ENCODE measurements at regions not wholly inside any gene's neighbourhood (a gene's known extent, or its start where the extent isn't known, plus 50 kb on each side); places are given as distances from the start of the nearest gene placed in this dataset.
A peak's percentile ranks its signal among the peaks of the same experiment; 100 is the strongest.

- peak; percentile 18 for TF ChIP-seq ZFP36 (IDR thresholded peaks at IDR 0.05; ENCODE audit: low read depth, low read length, partially characterized antibody)
- no peak for TF ChIP-seq STAT5B (CRISPR knock-in tag; IDR thresholded peaks at IDR 0.05)
- no peak for TF ChIP-seq MTA2 (IDR thresholded peaks at IDR 0.05; ENCODE audit: low read depth)
- TF ChIP-seq IRF9 (tag; IDR thresholded peaks at IDR 0.05): no peak
- TF ChIP-seq CBFA2T3 (IDR thresholded peaks at IDR 0.05): no peak
- TF ChIP-seq ZNF551 (CRISPR knock-in tag; IDR thresholded peaks at IDR 0.05): no peak
- no peak for TF ChIP-seq ZKSCAN1 (IDR thresholded peaks at IDR 0.05; ENCODE audit: low read depth, low read length)
- TF ChIP-seq RBM25 (IDR thresholded peaks at IDR 0.05; ENCODE audit: low read depth, low read length, severe bottlenecking): peak; percentile 61
- ATAC-seq (no peak), DNase-seq (ENCODE audit: extremely low read depth in 1 of 4, low spot score in 3 of 4) (no peak), FAIRE-seq (no peak)
- no peaks in the 10 kb centered on the region for H3K36me3 ChIP-seq (ENCODE audit: control insufficient read depth, insufficient read depth, low read length)
- intact Hi-C loops (cut with micrococcal nuclease): no loop called here
- no TSS peak for BruUV-seq (replicated peaks)
- no peaks in the 10 kb centered on the region for H3K27me3 ChIP-seq (ENCODE audit: control insufficient read depth in 2 of 2, insufficient read depth in 2 of 2, low read length in 2 of 2)
- no peak overlapping the region for H3K4me3 ChIP-seq
- no peak overlapping the region for H3K4me2 ChIP-seq (ENCODE audit: insufficient read depth, low read length)
- ChIA-PET POLR2A (interaction anchor here (0.6 kb wide), 1 partner anchor 98 kb away, joined by 5 read pairs; no protein-coding TSS in a partner anchor), CTCF (ENCODE audit: low intra/inter-chr PET ratio) (no interaction called here)
- no peak overlapping the region for H2AFZ ChIP-seq (ENCODE audit: low read depth, low read length)
- H4K20me1 ChIP-seq (replicated peaks; ENCODE audit: control insufficient read depth, insufficient read depth, low read length): no peaks in the 10 kb centered on the region
- no peaks in the 10 kb centered on the region for H3K4me1 ChIP-seq (replicated peaks in 1 of 2; ENCODE audit: control insufficient read depth in 2 of 2, insufficient read depth in 2 of 2, low read length in 2 of 2)
- H3K27ac ChIP-seq (ENCODE audit: extremely low read depth, low read depth, low read length): no peak overlapping the region
- in situ Hi-C loops (cut with MboI): no loop called here
- no peaks in the 10 kb centered on the region for H3K9me3 ChIP-seq (replicated peaks; ENCODE audit: control insufficient read depth, insufficient read depth, low read depth, low read length)
- H3K9me1 ChIP-seq (ENCODE audit: control insufficient read depth, insufficient read depth, low read length): no peaks in the 10 kb centered on the region
- no peaks in the 10 kb centered on the region for H3K79me2 ChIP-seq (ENCODE audit: control insufficient read depth, insufficient read depth, low read length)
- no peak overlapping the region for H3K9ac ChIP-seq (ENCODE audit: insufficient read depth in 1 of 2, low read depth in 2 of 2, low read length in 2 of 2)
Observed at GRCh38 chr5:143498821-143499220, 95.3 kb upstream of the NR3C1 start.

GRCh38 chr5:143497749-143498148 lies 94.3 kb upstream of the NR3C1 start:
- no peaks in the 10 kb centered on the region for H3K36me3 ChIP-seq (ENCODE audit: control insufficient read depth, insufficient read depth, low read length)
- TF ChIP-seq TCF7L2 (IDR thresholded peaks at IDR 0.05; ENCODE audit: low read depth, low read length) (no peak), IFI16 (CRISPR knock-in tag; IDR thresholded peaks at IDR 0.05) (no peak), CCAR2 (IDR thresholded peaks at IDR 0.05; ENCODE audit: low read depth, low read length) (no peak), RBM25 (IDR thresholded peaks at IDR 0.05; ENCODE audit: low read depth, low read length, severe bottlenecking) (peak; percentile 93), YBX1 (IDR thresholded peaks at IDR 0.05) (no peak), FOXA3 (CRISPR knock-in tag; conservative IDR thresholded peaks at IDR 0.05 in 1 of 2, IDR thresholded peaks at IDR 0.05 in 1 of 2) (no peak), HCFC1 (IDR thresholded peaks at IDR 0.05; ENCODE audit: low read depth, low read length) (no peak), MAFF (IDR thresholded peaks at IDR 0.05; ENCODE audit: low read length) (no peak)
- TF ChIP-seq, protein P1, sequence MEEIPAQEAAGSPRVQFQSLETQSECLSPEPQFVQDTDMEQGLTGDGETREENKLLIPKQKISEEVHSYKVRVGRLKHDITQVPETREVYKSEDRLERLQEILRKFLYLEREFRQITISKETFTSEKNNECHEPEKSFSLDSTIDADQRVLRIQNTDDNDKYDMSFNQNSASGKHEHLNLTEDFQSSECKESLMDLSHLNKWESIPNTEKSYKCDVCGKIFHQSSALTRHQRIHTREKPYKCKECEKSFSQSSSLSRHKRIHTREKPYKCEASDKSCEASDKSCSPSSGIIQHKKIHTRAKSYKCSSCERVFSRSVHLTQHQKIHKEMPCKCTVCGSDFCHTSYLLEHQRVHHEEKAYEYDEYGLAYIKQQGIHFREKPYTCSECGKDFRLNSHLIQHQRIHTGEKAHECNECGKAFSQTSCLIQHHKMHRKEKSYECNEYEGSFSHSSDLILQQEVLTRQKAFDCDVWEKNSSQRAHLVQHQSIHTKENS (CRISPR knock-in tag; IDR thresholded peaks at IDR 0.05): no peak

More at GRCh38 chr5:143497749-143498148, 94.3 kb upstream of the NR3C1 start:
- no peaks in the 10 kb centered on the region for H3K27me3 ChIP-seq (ENCODE audit: control insufficient read depth in 2 of 2, insufficient read depth in 2 of 2, low read length in 2 of 2)
- no peak overlapping the region for H3K4me2 ChIP-seq (ENCODE audit: insufficient read depth, low read length)
- no peak overlapping the region for H3K27ac ChIP-seq (ENCODE audit: extremely low read depth, low read depth, low read length)
- intact Hi-C loops (cut with micrococcal nuclease) (no loop called here), in situ Hi-C loops (cut with MboI) (no loop called here)
- no peaks in the 10 kb centered on the region for H3K4me1 ChIP-seq (replicated peaks in 1 of 2; ENCODE audit: control insufficient read depth in 2 of 2, insufficient read depth in 2 of 2, low read length in 2 of 2)
- ATAC-seq (no peak), FAIRE-seq (no peak), DNase-seq (ENCODE audit: extremely low read depth in 1 of 4, low spot score in 3 of 4) (no peak)
- no TSS peak for BruUV-seq (replicated peaks)
- H3K9me1 ChIP-seq (ENCODE audit: control insufficient read depth, insufficient read depth, low read length): no peaks in the 10 kb centered on the region
- no peak overlapping the region for H3K9ac ChIP-seq (ENCODE audit: insufficient read depth in 1 of 2, low read depth in 2 of 2, low read length in 2 of 2)
- ChIA-PET CTCF (ENCODE audit: low intra/inter-chr PET ratio) (no interaction called here), POLR2A (no interaction called here)
- no peaks in the 10 kb centered on the region for H4K20me1 ChIP-seq (replicated peaks; ENCODE audit: control insufficient read depth, insufficient read depth, low read length)
- H2AFZ ChIP-seq (ENCODE audit: low read depth, low read length): no peak overlapping the region
- H3K79me2 ChIP-seq (ENCODE audit: control insufficient read depth, insufficient read depth, low read length): no peaks in the 10 kb centered on the region
- H3K9me3 ChIP-seq (replicated peaks; ENCODE audit: control insufficient read depth, insufficient read depth, low read depth, low read length): no peaks in the 10 kb centered on the region
- no peak overlapping the region for H3K4me3 ChIP-seq

Measured in K562 (cell line).